Stimulated activated naive CD8-positive, alpha-beta T cell treated with anti-CD3 and anti-CD28 coated beads, Interleukin-15, amount 100 ng/mL, for 72 hours (primary cell): ENCODE measurements at regions not wholly inside any gene's neighbourhood (a gene's known extent, or its start where the extent isn't known, plus 50 kb on each side); places are given as distances from the start of the nearest gene placed in this dataset.
"Not testable (repeated sequence)": the region's sequence is repeated elsewhere in the genome, so short reads cannot be mapped to it uniquely, and the experiment has no call there.

ENCODE experiments used
- ATAC-seq: fragments of 150-1000 bp; cut with Tn5 transposase; 2 replicates; pipeline ENCODE4 v1.10.0; 2021; ENCODE audit warnings: mild to moderate bottlenecking, moderate library complexity
- DNase-seq, 2 donors: peaks; one replicate each; pipeline ENCODE4 v3.0.0; 2021 to 2022
- H3K27ac Mint-ChIP-seq, 2 donors: one replicate each; pipeline ENCODE4 v1.8.0; 2022; ENCODE audit warnings: mild to moderate bottlenecking in 2 of 2, mixed read lengths in 2 of 2, moderate library complexity in 2 of 2
- H3K27me3 Mint-ChIP-seq: one replicate; pipeline ENCODE4 v1.8.0; 2022; ENCODE audit warnings: mixed read lengths
- H3K4me1 Mint-ChIP-seq: one replicate; pipeline ENCODE4 v1.8.0; 2022; ENCODE audit warnings: mild to moderate bottlenecking, mixed read lengths
- H3K4me3 Mint-ChIP-seq, 2 donors: one replicate each; pipeline ENCODE4 v1.8.0; 2022; ENCODE audit warnings: mild to moderate bottlenecking in 2 of 2, mixed read lengths in 2 of 2, moderate library complexity in 1 of 2
- H3K9me3 Mint-ChIP-seq, 2 donors: one replicate each; pipeline ENCODE4 v1.8.0; 2022; ENCODE audit warnings: mixed read lengths in 2 of 2

DNA sequence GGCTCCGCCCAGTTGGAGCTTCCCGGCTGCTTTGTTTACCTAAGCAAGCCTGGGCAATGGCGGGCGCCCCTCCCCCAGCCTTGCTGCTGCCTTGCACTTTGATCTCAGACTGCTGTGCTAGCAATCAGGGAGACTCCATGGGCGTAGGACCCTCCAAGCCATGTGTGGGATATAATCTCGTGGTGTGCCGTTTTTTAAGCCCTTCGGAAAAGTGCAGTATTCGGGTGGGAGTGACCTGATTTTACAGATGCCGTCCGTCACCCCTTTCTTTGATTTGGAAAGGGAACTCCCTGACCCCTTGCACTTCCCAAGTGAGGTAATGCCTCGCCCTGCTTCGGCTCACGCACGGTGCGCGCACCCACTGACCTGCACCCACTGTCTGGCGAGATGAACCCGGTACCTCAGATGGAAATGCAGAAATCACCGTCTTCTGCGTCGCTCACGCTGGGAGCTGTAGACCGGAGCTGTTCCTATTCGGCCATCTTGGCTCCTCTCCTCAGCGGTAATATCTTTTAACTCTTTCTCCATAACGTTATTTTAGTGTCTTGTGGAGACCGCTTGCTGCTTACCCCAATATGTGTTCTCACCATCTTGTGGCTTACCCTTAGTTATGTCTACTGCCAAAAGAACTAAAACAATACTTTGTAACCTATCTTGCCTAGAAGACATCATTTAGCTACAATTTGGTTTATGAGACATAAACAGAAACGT, 328.7 kb upstream of the EPHA5 start:
- H3K4me3 Mint-ChIP-seq, H3K27me3 Mint-ChIP-seq, H3K9me3 Mint-ChIP-seq, ATAC-seq, DNase-seq, H3K4me1 Mint-ChIP-seq: not testable (repeated sequence)
- peak overlapping the region in 1 of 2 donors; percentile 57 for H3K27ac Mint-ChIP-seq

DNA sequence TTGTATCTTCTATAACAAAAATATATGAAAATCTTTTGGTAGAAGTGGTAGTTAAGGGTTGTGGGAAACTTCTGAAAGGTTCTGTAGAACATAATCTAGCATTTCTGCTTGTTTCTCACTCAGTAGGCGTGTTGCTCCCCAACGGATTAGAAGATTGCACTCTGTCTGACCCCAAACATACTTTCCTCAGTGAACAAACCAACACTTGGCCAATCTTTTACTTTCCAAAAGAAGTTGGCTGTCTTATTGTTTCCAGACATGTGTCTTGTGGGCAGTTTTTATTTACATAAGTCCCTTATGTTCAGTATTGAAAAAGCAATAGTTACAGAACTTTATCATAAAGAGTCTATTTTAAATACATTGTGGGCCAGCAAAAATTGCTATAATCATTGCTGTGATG, 312.8 kb upstream of the EPHA5 start:
- Mint-ChIP-seq H3K4me1 (no peaks in the 10 kb centered on the region), H3K9me3 (peaks cover 11 to 22% of the 10 kb centered on the region in 2 donors)

DNA sequence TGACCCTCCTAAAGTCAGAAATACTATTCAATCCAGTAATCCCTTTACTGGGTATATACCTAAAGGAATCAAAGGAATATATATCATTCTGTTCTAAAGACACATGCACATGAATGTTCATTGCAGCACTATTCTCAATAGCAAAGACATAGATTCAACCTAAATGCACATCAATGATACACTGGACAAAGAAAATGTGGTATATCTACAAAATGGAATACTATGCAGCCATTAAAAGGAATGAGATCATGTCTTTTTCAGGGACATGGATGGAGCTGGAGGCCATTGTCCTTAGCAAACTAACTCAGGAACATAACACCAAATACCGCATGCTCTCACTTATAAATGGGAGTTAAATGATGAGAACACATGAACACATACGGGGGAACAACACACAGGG, 306.0 kb upstream of the EPHA5 start:
- ATAC-seq: no peak
- no peaks in the 10 kb centered on the region for H3K27me3 Mint-ChIP-seq
- H3K27ac Mint-ChIP-seq: no peak overlapping the region
- H3K4me1 Mint-ChIP-seq: no peaks in the 10 kb centered on the region
- H3K9me3 Mint-ChIP-seq: peaks cover 4 to 6% of the 10 kb centered on the region in 2 donors
- no peak for DNase-seq
- H3K4me3 Mint-ChIP-seq: no peak overlapping the region

More for the DNA sequence above, 312.8 kb upstream of the EPHA5 start:
- ATAC-seq (no peak), DNase-seq (no peak)
- Mint-ChIP-seq H3K27me3 (no peaks in the 10 kb centered on the region), H3K27ac (no peak overlapping the region), H3K4me3 (no peak overlapping the region)

DNA sequence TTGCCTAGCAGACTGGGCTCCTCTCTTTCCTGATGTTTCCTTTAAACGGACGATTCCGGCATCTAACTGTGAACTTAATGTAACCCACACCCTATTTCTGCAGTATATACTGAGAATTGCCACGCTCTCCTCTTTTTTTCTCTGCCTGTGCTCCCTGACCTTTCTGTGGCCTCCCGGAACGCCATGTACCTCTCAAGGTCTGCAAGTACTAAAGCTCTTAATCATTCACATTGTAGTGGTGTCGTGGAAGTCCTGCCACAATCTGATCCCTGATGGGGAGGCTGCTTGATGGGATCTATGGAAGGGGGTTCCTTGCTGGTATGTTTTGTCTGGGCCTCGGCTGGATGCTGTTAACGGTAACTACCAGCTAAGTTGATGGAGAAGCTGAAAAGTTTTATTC, 302.9 kb upstream of the EPHA5 start:
- Mint-ChIP-seq H3K9me3 (peaks cover 4 to 6% of the 10 kb centered on the region in 2 donors), H3K4me3 (no peak overlapping the region), H3K4me1 (no peaks in the 10 kb centered on the region), H3K27ac (no peak overlapping the region), H3K27me3 (no peaks in the 10 kb centered on the region)
- DNase-seq: no peak
- no peak for ATAC-seq

DNA sequence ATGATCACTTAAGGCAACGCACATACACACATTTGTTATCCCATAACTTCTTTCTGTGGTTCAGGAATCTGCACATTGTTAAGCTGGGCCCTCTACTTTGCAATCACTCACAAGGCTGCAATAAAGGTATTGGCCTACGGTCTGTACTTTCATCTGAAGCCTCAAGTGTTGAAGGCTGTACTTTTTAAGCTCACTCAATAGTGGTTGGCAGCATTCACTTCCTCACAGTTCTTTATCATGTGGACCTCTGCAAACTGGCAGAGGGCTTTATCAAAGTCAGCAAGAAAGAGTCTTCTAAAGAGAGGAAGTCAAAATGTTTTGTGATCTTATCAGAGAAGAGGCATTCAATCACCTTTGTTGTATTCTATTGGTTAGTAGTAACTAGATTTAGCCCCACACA, 301.4 kb upstream of the EPHA5 start:
- no peak for ATAC-seq

DNA sequence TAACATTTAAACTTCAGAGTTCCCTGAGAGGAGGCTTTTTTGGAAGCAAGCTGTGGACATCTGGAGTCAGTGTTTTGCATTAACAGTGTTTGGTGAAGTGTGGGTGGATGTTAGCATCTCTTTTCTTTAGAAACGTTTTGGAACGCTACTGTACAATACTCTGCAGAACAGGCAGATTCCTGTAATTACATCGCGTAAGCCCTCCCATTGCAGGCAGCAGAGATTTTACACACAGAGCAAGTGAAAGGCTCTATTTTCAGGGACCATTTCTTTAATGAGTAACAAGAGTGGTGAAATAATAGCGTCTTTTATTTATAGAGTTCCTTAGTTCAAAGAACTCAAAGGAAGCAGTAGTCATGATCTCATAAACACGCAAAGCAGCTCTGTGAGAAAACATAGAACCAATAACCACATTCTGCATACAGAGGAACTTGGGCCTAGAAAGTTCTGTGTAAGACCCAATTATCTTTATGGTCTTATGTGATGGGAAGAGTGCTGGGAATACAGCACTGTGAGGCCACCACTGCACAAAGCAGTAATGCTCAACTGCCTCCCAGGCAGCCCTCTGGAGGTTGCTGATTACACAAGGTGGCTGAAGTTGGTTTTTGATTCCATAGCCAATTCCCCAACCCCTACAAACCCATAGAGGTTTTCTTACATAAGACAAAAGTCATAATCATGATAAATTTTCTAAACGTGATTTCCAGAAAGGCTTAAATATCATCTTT, 298.7 kb upstream of the EPHA5 start:
- Mint-ChIP-seq H3K27ac (no peak overlapping the region), H3K27me3 (no peaks in the 10 kb centered on the region), H3K9me3 (peaks cover 0 to 2% of the 10 kb centered on the region in 2 donors), H3K4me1 (no peaks in the 10 kb centered on the region), H3K4me3 (no peak overlapping the region)
- DNase-seq (no peak), ATAC-seq (no peak)

More for the DNA sequence above, 301.4 kb upstream of the EPHA5 start:
- peaks cover 4 to 6% of the 10 kb centered on the region in 2 donors for H3K9me3 Mint-ChIP-seq
- H3K4me1 Mint-ChIP-seq: no peaks in the 10 kb centered on the region
- no peak for DNase-seq
- no peaks in the 10 kb centered on the region for H3K27me3 Mint-ChIP-seq
- H3K27ac Mint-ChIP-seq: no peak overlapping the region
- H3K4me3 Mint-ChIP-seq: no peak overlapping the region

DNA sequence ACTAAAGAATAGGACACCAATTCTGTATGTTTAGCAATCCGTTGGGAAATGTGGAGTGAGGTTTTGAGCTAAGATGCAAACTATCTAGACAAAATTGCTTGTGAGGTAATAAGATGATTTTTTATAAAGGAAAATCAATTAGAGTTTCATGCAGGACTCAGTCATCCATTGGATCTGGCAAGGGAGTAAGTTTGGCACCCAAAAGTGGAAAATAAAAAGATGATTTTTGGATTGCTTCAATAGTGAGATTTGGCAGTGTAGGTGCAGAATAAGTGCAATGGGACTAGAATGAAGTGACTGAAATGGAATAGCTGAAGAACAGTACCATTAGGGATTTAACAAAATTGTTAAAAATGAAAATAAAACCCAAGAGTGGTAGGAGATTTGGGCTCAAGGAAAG, 290.5 kb upstream of the EPHA5 start:
- H3K27me3 Mint-ChIP-seq: no peaks in the 10 kb centered on the region
- no peak overlapping the region for H3K27ac Mint-ChIP-seq
- H3K9me3 Mint-ChIP-seq: peaks cover 0 to 7% of the 10 kb centered on the region in 2 donors
- H3K4me1 Mint-ChIP-seq: no peaks in the 10 kb centered on the region
- ATAC-seq (no peak), DNase-seq (no peak)
- H3K4me3 Mint-ChIP-seq: no peak overlapping the region

DNA sequence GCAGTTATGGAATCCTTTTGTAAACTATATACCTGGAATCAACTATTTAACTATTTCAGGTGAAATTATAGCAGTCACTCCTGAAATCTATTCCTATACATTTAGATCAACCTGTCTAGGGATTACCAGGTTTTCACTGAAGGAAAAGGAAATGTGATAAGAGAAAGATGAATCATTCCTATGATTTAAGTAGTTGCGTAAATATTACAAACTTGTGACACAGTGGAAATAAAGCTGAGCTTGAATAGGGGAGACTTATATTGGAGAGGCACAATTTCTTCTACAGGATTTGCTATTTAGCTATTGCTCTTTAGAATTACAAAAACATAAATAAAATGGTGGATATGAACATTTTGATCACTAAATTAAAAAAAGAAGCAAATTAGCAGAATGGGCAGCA, 284.1 kb upstream of the EPHA5 start:
- H3K9me3 Mint-ChIP-seq: peaks cover 5 to 8% of the 10 kb centered on the region in 2 donors
- H3K4me1 Mint-ChIP-seq: no peaks in the 10 kb centered on the region
- H3K27me3 Mint-ChIP-seq: no peaks in the 10 kb centered on the region
- no peak for ATAC-seq
- no peak for DNase-seq
- H3K4me3 Mint-ChIP-seq: no peak overlapping the region
- no peak overlapping the region for H3K27ac Mint-ChIP-seq

DNA sequence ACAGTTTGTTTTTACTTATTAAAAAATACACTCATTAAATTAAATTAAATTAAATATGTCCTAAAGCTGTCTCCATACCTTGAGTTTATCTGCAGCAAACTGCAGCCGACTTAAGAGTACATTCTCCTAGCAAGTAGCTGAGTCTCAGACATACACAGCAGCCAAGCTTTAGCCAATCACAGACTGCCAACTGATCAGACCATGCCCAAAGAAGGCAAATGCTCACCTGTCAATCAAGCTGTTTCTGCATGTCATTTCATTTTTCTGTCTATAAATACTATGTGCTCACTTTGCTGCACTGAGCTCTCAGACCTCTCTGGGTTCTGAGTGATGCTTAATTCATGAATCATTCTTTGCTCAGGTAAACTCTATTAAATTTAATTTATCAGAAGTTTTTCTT, 280.9 kb upstream of the EPHA5 start:
- no peak for ATAC-seq
- H3K27me3 Mint-ChIP-seq: no peaks in the 10 kb centered on the region
- H3K4me3 Mint-ChIP-seq: no peak overlapping the region
- H3K27ac Mint-ChIP-seq: no peak overlapping the region
- no peaks in the 10 kb centered on the region for H3K4me1 Mint-ChIP-seq
- no peak for DNase-seq
- peaks cover 5 to 8% of the 10 kb centered on the region in 2 donors for H3K9me3 Mint-ChIP-seq

DNA sequence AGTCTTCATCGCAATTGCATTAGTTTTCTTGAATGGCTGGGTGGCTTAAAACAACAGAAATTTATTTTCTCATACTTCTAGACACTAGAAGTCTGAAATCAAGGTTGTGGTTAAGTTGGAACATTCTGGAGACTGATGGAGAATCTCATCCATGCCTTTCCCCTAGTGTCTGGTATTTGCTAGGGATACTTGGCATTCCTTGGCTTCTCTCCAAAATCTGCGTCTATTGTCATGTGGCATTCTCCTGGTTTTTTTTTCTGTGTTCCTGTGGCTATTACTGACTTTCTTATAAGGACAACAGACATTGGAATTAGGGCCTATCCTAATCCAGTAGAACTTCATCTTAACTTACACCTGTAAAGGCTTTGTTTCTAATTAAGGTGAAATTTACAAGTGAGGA, 272.8 kb upstream of the EPHA5 start:
- H3K4me1 Mint-ChIP-seq: no peaks in the 10 kb centered on the region
- H3K27ac Mint-ChIP-seq: no peak overlapping the region
- DNase-seq (no peak), ATAC-seq (no peak)
- no peak overlapping the region for H3K4me3 Mint-ChIP-seq
- no peaks in the 10 kb centered on the region for H3K9me3 Mint-ChIP-seq
- no peaks in the 10 kb centered on the region for H3K27me3 Mint-ChIP-seq

DNA sequence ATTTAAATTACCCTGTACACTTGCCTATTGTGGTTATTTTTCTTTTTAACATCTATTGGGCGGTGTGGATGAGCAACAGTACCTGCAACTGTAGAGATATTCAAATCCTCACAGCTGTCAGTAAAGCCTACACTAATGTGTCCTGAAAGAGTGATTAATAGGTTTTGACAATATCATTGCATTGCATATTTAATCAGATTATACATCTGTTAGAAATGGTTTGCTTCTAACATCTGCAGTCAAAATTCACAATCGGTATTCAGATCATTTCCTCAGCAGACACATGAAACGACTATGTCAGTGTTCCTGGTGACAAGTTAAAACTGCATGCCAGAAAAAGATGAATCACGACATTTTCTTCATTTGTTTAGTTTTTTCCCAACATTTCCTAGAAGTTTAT, 254.6 kb upstream of the EPHA5 start:
- Mint-ChIP-seq H3K27ac (no peak overlapping the region), H3K4me3 (no peak overlapping the region), H3K4me1 (no peaks in the 10 kb centered on the region), H3K9me3 (peaks cover 5 to 13% of the 10 kb centered on the region in 2 donors), H3K27me3 (no peaks in the 10 kb centered on the region)
- ATAC-seq (no peak), DNase-seq (no peak)

DNA sequence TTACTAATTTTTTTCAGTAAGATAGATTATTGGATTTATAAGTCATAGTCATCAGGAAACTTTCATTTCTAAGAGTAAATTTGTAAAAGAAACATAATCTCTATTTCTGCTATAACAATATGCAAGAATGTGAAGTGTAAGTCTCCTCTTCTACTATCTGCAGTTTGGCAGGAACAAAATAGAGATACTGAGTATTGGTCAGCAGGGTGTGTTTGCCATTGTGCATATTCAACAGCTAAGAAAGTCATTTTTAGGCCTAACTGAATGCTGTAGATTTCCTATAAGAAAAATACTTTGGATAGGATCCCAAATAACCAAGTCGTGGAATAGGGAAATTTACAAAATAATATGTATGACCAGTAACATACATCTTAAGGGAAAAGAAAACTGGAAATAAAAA, 253.3 kb upstream of the EPHA5 start:
- no peak overlapping the region for H3K4me3 Mint-ChIP-seq
- H3K4me1 Mint-ChIP-seq: no peaks in the 10 kb centered on the region
- H3K27ac Mint-ChIP-seq: no peak overlapping the region
- DNase-seq (no peak), ATAC-seq (no peak)
- H3K27me3 Mint-ChIP-seq: no peaks in the 10 kb centered on the region
- H3K9me3 Mint-ChIP-seq: peaks cover 5 to 13% of the 10 kb centered on the region in 2 donors

DNA sequence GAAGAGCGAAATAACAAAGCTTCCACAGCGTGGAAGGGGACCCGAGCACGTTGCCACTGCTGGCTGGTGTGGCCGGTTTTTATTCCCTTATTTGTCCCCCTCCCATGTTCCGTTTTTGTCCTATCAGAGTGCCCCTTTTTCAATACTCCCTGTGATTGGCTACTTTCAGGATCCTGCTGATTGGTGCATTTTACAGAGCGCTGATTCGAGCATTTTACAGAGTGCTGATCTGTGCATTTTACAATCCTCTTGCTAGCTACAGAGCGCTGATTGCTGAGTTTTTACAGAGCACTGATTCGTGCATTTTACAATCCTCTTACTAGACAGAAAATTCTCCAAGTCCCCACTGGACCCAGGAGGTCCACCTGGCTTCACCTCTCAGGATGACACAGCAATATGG, 250.9 kb upstream of the EPHA5 start:
- Mint-ChIP-seq H3K9me3 (peaks cover 5 to 6% of the 10 kb centered on the region in 2 donors), H3K27ac (no peak overlapping the region), H3K27me3 (no peaks in the 10 kb centered on the region), H3K4me1 (no peaks in the 10 kb centered on the region), H3K4me3 (no peak overlapping the region)
- ATAC-seq: no peak
- no peak for DNase-seq

DNA sequence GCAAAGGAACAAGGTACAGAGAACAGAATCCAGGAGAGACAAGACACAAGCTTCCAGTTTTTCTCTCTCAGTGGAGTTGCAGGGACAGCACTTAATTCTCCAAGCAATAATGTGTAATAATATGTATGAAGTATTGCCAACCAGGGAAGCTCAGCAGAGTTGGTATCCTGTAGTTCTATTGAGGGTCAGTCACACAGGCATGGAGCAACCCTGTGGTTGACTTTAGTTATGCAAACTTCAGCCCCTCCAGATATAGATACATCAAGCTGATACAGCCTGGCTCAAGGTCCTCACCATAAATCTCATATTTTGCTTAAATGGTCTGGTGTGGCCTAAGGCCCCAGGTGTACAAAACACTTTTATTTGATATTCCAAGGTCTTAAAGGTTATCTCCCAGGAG, 248.6 kb upstream of the EPHA5 start:
- ATAC-seq (no peak), DNase-seq (no peak)
- Mint-ChIP-seq H3K27me3 (no peaks in the 10 kb centered on the region), H3K4me1 (no peaks in the 10 kb centered on the region), H3K4me3 (no peak overlapping the region), H3K27ac (no peak overlapping the region), H3K9me3 (peaks cover 5 to 6% of the 10 kb centered on the region in 2 donors)

DNA sequence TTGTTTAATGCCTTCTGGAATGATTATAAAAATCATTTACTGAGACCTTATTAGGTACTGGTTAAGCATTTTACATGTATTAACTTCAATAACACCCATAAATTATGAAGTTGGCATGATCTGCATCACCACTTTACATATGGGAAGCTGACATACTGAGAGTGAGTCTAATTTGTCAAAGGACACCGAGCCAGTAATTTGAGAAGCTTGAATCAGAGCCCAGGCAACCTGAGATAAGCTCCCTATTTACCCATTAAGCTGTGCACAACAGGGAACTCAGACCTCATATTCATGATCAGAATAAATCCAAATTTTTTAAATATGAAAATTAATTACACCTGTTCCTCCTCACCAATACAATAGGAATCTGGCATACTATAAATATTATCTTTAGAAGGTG, 247.9 kb upstream of the EPHA5 start:
- Mint-ChIP-seq H3K9me3 (peaks cover 5 to 6% of the 10 kb centered on the region in 2 donors), H3K27me3 (no peaks in the 10 kb centered on the region), H3K4me1 (no peaks in the 10 kb centered on the region)

DNA sequence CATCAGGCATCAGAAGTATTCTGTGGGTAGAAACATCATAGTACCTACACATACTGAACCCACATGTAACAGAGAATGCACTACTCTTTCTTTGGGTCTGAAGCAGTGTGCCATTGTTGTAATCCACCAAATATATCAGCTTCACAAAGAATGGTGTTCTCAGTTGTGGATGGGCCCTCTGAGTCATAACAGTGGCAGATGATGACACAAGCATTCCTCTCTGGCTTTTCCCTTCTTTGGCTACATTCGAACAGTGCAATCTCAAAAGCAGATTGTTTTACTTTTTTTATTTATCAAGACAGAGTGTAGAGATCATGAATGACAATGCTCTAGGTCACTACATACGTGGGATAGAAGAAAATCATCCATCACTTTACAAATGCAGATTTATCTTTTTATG, 247.2 kb upstream of the EPHA5 start:
- no peaks in the 10 kb centered on the region for H3K4me1 Mint-ChIP-seq
- no peak overlapping the region for H3K27ac Mint-ChIP-seq
- no peak for DNase-seq
- no peak for ATAC-seq
- H3K27me3 Mint-ChIP-seq: no peaks in the 10 kb centered on the region
- H3K9me3 Mint-ChIP-seq: peaks cover 5 to 6% of the 10 kb centered on the region in 2 donors
- no peak overlapping the region for H3K4me3 Mint-ChIP-seq

More for the DNA sequence above, 247.9 kb upstream of the EPHA5 start:
- no peak for DNase-seq
- H3K4me3 Mint-ChIP-seq: no peak overlapping the region
- no peak for ATAC-seq
- H3K27ac Mint-ChIP-seq: no peak overlapping the region
